Retinal pigment epithelial cell (primary cell): ENCODE measurements at regions not wholly inside any gene's neighbourhood (a gene's known extent, or its start where the extent isn't known, plus 50 kb on each side); places are given as distances from the start of the nearest gene placed in this dataset.
A peak's percentile ranks its signal among the peaks of the same experiment; 100 is the strongest.
"Not testable (repeated sequence)": the region's sequence is repeated elsewhere in the genome, so short reads cannot be mapped to it uniquely, and the experiment has no call there.

Experiments
- DNase-seq: peaks from one replicate; pipeline ENCODE4 v3.0.0-alpha.2; 2010; ENCODE audit warnings: low read depth
- H3K4me3 ChIP-seq: 2 replicates; pipeline ENCODE4 v1.5.1; 2011; ENCODE audit warnings: mild to moderate bottlenecking, low read length, control low read depth, moderate library complexity
- TF ChIP-seq, protein P1 (sequence below): conservative IDR thresholded peaks from 2 replicates; pipeline ENCODE4 v1.5.1; 2011; ENCODE audit warnings: low read depth, low read length, control low read depth, inconsistent platforms

GRCh38 chrX:37509349-37509748, 62.1 kb upstream of the LANCL3 start:
- no peak overlapping the region for H3K4me3 ChIP-seq
- no peak for DNase-seq
- TF ChIP-seq, protein P1, sequence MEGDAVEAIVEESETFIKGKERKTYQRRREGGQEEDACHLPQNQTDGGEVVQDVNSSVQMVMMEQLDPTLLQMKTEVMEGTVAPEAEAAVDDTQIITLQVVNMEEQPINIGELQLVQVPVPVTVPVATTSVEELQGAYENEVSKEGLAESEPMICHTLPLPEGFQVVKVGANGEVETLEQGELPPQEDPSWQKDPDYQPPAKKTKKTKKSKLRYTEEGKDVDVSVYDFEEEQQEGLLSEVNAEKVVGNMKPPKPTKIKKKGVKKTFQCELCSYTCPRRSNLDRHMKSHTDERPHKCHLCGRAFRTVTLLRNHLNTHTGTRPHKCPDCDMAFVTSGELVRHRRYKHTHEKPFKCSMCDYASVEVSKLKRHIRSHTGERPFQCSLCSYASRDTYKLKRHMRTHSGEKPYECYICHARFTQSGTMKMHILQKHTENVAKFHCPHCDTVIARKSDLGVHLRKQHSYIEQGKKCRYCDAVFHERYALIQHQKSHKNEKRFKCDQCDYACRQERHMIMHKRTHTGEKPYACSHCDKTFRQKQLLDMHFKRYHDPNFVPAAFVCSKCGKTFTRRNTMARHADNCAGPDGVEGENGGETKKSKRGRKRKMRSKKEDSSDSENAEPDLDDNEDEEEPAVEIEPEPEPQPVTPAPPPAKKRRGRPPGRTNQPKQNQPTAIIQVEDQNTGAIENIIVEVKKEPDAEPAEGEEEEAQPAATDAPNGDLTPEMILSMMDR = peak; percentile 46

GRCh38 chrX:37516512-37516911, 54.9 kb upstream of the LANCL3 start:
- DNase-seq = not testable (repeated sequence)

GRCh38 chrX:37519261-37519660, 52.2 kb upstream of the LANCL3 start:
- not testable (repeated sequence) for DNase-seq, H3K4me3 ChIP-seq

More at GRCh38 chrX:37516512-37516911, 54.9 kb upstream of the LANCL3 start:
- not testable (repeated sequence) for H3K4me3 ChIP-seq

DNA sequence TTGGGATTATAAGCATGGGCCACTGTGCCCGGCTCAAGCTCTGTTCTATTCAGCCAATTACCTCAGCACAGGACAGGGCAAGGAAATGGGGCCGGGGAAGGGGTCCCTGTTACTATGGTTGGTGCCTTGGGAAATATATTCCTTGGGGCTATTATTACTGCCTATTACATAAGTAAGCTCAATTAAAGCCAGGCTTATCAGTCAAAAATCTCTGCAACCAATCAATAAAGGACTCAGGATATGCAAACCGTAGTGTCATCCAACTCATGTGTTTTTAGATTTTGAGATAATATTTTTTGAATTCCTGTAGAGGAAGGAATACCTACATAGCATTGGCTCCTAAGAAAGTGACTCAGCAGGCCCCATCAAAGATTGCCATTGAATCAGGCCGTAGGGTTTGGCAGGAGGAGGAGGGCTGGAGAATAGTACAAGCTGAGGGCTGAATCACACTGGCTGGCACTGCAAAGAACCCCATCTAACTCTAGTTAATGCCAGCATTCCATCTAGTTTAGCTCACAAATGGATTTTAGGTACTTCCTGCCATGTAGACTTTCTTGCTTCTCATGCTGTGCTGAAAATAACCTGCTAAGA, 50.5 kb upstream of the LANCL3 start:
- DNase-seq = peak; percentile 50
- H3K4me3 ChIP-seq = not testable (repeated sequence)
